ENCODE measurements at regions not wholly inside any gene's neighbourhood (a gene's known extent, or its start where the extent isn't known, plus 50 kb on each side); places are given as distances from the start of the nearest gene placed in this dataset.

DNA sequence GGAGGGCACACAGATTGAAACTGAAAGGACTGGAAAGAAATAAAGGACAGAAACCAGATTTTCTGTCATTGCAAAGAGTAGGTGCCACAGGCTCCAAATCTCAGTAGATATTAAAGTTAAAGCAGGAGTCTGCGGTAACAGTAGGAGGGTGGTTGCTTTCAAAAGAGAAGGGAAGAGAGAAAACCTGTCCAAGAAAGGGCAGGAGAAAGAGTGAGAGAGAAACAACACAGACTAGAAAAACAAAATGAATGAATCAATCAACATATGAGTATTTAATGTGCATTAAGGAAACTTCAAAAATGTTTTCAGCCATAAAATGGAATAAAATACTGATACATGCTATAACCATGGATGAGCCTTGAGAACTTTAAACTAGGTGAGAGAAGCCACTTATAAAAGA is 143.1 kb upstream of the CTAGE1 start:
- DNase-seq (ENCODE audit: low spot score): no peak
- Histone ChIP-seq H3K18ac (ENCODE audit: low read length) (no peak overlapping the region), H3K27me3 (ENCODE audit: control insufficient read depth in 3 of 3, insufficient read depth in 3 of 3, low read depth in 1 of 3, low read length in 3 of 3) (peaks cover 2 to 51% (median 23%) of the 10 kb centered on the region in 3 experiments), H3K9me3 (replicated peaks in 1 of 2; ENCODE audit: control insufficient read depth in 2 of 2, insufficient read depth in 1 of 2, low read depth in 1 of 2, low read length in 2 of 2) (no peaks in the 10 kb centered on the region), H2AFZ (ENCODE audit: low read length) (no peak overlapping the region), H2BK5ac (ENCODE audit: low read length) (no peak overlapping the region), H2BK12ac (ENCODE audit: low read length) (no peak overlapping the region), H3K4me2 (ENCODE audit: insufficient read depth, low read length, poor library complexity, severe bottlenecking) (no peak overlapping the region), H4K8ac (ENCODE audit: low read depth, low read length) (no peak overlapping the region), H3K4me1 (ENCODE audit: control insufficient read depth in 2 of 2, insufficient read depth in 1 of 2, low read depth in 1 of 2, low read length in 2 of 2) (peaks cover 4 to 5% of the 10 kb centered on the region in 2 donors), H2BK120ac (ENCODE audit: low read depth, low read length) (no peak overlapping the region), H3K27ac (replicated peaks; ENCODE audit: low read length) (no peak overlapping the region), H3K23ac (ENCODE audit: low read depth, low read length, poor library complexity) (no peak overlapping the region), H2BK15ac (ENCODE audit: low read length) (no peak overlapping the region), H3K4me3 (ENCODE audit: low read length in 2 of 2) (no peak overlapping the region), H2AK5ac (ENCODE audit: low read depth, low read length) (no peak overlapping the region), H3K4ac (ENCODE audit: low read length) (no peak overlapping the region), H4K91ac (ENCODE audit: low read depth, low read length, poor library complexity) (no peak overlapping the region), H3K14ac (ENCODE audit: low read length) (no peak overlapping the region), H3K79me1 (ENCODE audit: low read depth, low read length) (no peaks in the 10 kb centered on the region), H3K36me3 (replicated peaks in 1 of 2; ENCODE audit: control insufficient read depth in 2 of 2, insufficient read depth in 2 of 2, low read length in 2 of 2) (no peaks in the 10 kb centered on the region), H3K9ac (ENCODE audit: low read depth, low read length, poor library complexity) (no peak overlapping the region)
- no CpG with 5 or more reads among the region's 1 CpG for WGBS, 2 donors (ENCODE audit: extremely low coverage in 2 of 2, insufficient read length in 2 of 2, insufficient replicate concordance in 1 of 2)

GRCh38 chr18:22563164-22563583 is 145.5 kb upstream of the CTAGE1 start:
- no peak overlapping the region for H3K4me3 ChIP-seq (ENCODE audit: low read length in 2 of 2)
- H3K79me1 ChIP-seq (ENCODE audit: low read depth, low read length): no peaks in the 10 kb centered on the region
- no peak overlapping the region for H2BK15ac ChIP-seq (ENCODE audit: low read length)
- H3K4me2 ChIP-seq (ENCODE audit: insufficient read depth, low read length, poor library complexity, severe bottlenecking): no peak overlapping the region
- peaks cover 2 to 39% (median 23%) of the 10 kb centered on the region in 3 experiments for H3K27me3 ChIP-seq (ENCODE audit: control insufficient read depth in 3 of 3, insufficient read depth in 3 of 3, low read depth in 1 of 3, low read length in 3 of 3)
- no peak overlapping the region for H3K27ac ChIP-seq (replicated peaks; ENCODE audit: low read length)
- no peaks in the 10 kb centered on the region for H3K36me3 ChIP-seq (replicated peaks in 1 of 2; ENCODE audit: control insufficient read depth in 2 of 2, insufficient read depth in 2 of 2, low read length in 2 of 2)
- no peak overlapping the region for H2AFZ ChIP-seq (ENCODE audit: low read length)
- H2AK5ac ChIP-seq (ENCODE audit: low read depth, low read length): no peak overlapping the region
- H3K23ac ChIP-seq (ENCODE audit: low read depth, low read length, poor library complexity): no peak overlapping the region
- no peak overlapping the region for H3K4ac ChIP-seq (ENCODE audit: low read length)
- no peak overlapping the region for H2BK120ac ChIP-seq (ENCODE audit: low read depth, low read length)
- no peak overlapping the region for H2BK5ac ChIP-seq (ENCODE audit: low read length)
- no peaks in the 10 kb centered on the region for H3K9me3 ChIP-seq (replicated peaks in 1 of 2; ENCODE audit: control insufficient read depth in 2 of 2, insufficient read depth in 1 of 2, low read depth in 1 of 2, low read length in 2 of 2)
- H3K9ac ChIP-seq (ENCODE audit: low read depth, low read length, poor library complexity): no peak overlapping the region
- no peak overlapping the region for H2BK12ac ChIP-seq (ENCODE audit: low read length)
- H4K91ac ChIP-seq (ENCODE audit: low read depth, low read length, poor library complexity): no peak overlapping the region
- DNase-seq (ENCODE audit: low spot score): peak; percentile 51
- no peak overlapping the region for H3K18ac ChIP-seq (ENCODE audit: low read length)
- no CpG with 5 or more reads among the region's 6 CpGs for WGBS, 2 donors (ENCODE audit: extremely low coverage in 2 of 2, insufficient read length in 2 of 2, insufficient replicate concordance in 1 of 2)
- H3K4me1 ChIP-seq (ENCODE audit: control insufficient read depth in 2 of 2, insufficient read depth in 1 of 2, low read depth in 1 of 2, low read length in 2 of 2): peaks cover 4 to 5% of the 10 kb centered on the region in 2 donors
- H4K8ac ChIP-seq (ENCODE audit: low read depth, low read length): no peak overlapping the region
- no peak overlapping the region for H3K14ac ChIP-seq (ENCODE audit: low read length)

DNA sequence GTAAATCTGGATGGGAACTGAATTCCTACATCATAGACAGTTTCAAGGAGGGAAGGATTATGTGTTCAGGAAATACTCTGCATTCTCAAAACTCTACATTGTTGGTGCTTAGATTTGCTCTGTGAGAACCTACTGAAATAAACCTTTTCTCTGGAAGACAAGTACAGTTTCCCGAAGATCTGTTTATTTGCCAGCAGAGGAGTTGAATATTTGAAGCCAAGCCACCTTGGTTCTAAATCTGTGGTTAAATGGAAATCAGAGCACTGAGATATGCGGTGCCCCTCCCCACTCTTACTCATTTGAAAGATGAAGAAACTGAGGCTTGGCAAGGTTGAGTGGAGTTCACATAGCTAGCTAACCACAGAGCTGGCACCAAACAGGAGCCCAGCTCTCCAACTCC is 146.3 kb upstream of the CTAGE1 start:
- Histone ChIP-seq H3K9me3 (replicated peaks in 1 of 2; ENCODE audit: control insufficient read depth in 2 of 2, insufficient read depth in 1 of 2, low read depth in 1 of 2, low read length in 2 of 2) (no peaks in the 10 kb centered on the region), H2BK120ac (ENCODE audit: low read depth, low read length) (no peak overlapping the region), H3K23ac (ENCODE audit: low read depth, low read length, poor library complexity) (no peak overlapping the region), H2BK5ac (ENCODE audit: low read length) (no peak overlapping the region), H2AK5ac (ENCODE audit: low read depth, low read length) (no peak overlapping the region), H3K27ac (replicated peaks; ENCODE audit: low read length) (no peak overlapping the region), H3K36me3 (replicated peaks in 1 of 2; ENCODE audit: control insufficient read depth in 2 of 2, insufficient read depth in 2 of 2, low read length in 2 of 2) (no peaks in the 10 kb centered on the region), H2BK15ac (ENCODE audit: low read length) (no peak overlapping the region), H3K14ac (ENCODE audit: low read length) (no peak overlapping the region), H3K4me2 (ENCODE audit: insufficient read depth, low read length, poor library complexity, severe bottlenecking) (no peak overlapping the region), H3K4me3 (ENCODE audit: low read length in 2 of 2) (no peak overlapping the region), H3K18ac (ENCODE audit: low read length) (no peak overlapping the region), H2BK12ac (ENCODE audit: low read length) (no peak overlapping the region), H3K9ac (ENCODE audit: low read depth, low read length, poor library complexity) (no peak overlapping the region), H4K8ac (ENCODE audit: low read depth, low read length) (no peak overlapping the region), H3K79me1 (ENCODE audit: low read depth, low read length) (no peaks in the 10 kb centered on the region), H3K27me3 (ENCODE audit: control insufficient read depth in 3 of 3, insufficient read depth in 3 of 3, low read depth in 1 of 3, low read length in 3 of 3) (peaks cover 2 to 30% (median 21%) of the 10 kb centered on the region in 3 experiments), H3K4me1 (ENCODE audit: control insufficient read depth in 2 of 2, insufficient read depth in 1 of 2, low read depth in 1 of 2, low read length in 2 of 2) (peaks cover 2 to 3% of the 10 kb centered on the region in 2 donors), H3K4ac (ENCODE audit: low read length) (no peak overlapping the region), H4K91ac (ENCODE audit: low read depth, low read length, poor library complexity) (no peak overlapping the region), H2AFZ (ENCODE audit: low read length) (no peak overlapping the region)
- no CpG with 5 or more reads among the region's 2 CpGs for WGBS, 2 donors (ENCODE audit: extremely low coverage in 2 of 2, insufficient read length in 2 of 2, insufficient replicate concordance in 1 of 2)
- DNase-seq (ENCODE audit: low spot score): no peak

DNA sequence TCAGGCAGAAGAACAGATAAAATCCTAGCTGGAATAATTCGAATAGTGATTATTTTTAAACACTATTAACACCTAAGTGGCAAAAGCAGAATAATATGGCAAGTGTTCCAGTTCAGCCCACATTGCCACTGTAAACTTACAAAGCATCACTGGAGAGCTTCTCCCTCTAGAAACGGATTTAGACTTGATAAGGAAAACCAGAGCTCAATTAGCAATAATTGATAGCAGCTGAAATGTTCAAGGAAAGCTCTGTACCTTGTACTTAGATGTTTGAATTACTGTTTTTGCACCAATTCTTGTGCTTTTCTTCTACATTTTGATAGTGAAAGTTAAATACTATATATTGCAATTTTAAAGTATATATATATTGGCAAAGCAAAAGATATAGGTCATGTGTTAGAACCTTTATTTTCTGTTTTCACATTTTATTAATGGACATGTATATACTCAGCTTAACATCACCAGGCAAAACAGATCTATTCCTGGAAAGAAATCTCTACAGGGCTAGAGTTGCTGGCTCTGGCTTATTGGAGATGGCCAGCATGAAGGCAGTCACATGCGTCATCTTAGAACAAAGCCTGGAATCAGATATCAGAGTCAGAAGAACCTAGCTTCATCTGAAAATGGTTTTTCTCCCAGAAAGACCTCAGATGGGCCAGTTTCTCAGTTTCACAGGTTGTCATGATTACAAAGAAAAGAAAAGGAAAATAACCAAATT is 149.1 kb upstream of the CTAGE1 start:
- Histone ChIP-seq H3K18ac (ENCODE audit: low read length) (no peak overlapping the region), H4K8ac (ENCODE audit: low read depth, low read length) (no peak overlapping the region), H3K4me2 (ENCODE audit: insufficient read depth, low read length, poor library complexity, severe bottlenecking) (no peak overlapping the region), H2BK12ac (ENCODE audit: low read length) (no peak overlapping the region), H2BK15ac (ENCODE audit: low read length) (no peak overlapping the region), H2AFZ (ENCODE audit: low read length) (no peak overlapping the region), H3K4ac (ENCODE audit: low read length) (no peak overlapping the region), H3K14ac (ENCODE audit: low read length) (no peak overlapping the region), H3K4me1 (ENCODE audit: control insufficient read depth in 2 of 2, insufficient read depth in 1 of 2, low read depth in 1 of 2, low read length in 2 of 2) (no peaks in the 10 kb centered on the region), H3K4me3 (ENCODE audit: low read length in 2 of 2) (no peak overlapping the region), H3K36me3 (replicated peaks in 1 of 2; ENCODE audit: control insufficient read depth in 2 of 2, insufficient read depth in 2 of 2, low read length in 2 of 2) (no peaks in the 10 kb centered on the region), H3K27me3 (ENCODE audit: control insufficient read depth in 3 of 3, insufficient read depth in 3 of 3, low read depth in 1 of 3, low read length in 3 of 3) (peaks cover 0 to 7% (median 3%) of the 10 kb centered on the region in 3 experiments), H3K9me3 (replicated peaks in 1 of 2; ENCODE audit: control insufficient read depth in 2 of 2, insufficient read depth in 1 of 2, low read depth in 1 of 2, low read length in 2 of 2) (no peaks in the 10 kb centered on the region), H2BK5ac (ENCODE audit: low read length) (no peak overlapping the region), H2BK120ac (ENCODE audit: low read depth, low read length) (no peak overlapping the region), H4K91ac (ENCODE audit: low read depth, low read length, poor library complexity) (no peak overlapping the region), H3K79me1 (ENCODE audit: low read depth, low read length) (no peaks in the 10 kb centered on the region), H3K9ac (ENCODE audit: low read depth, low read length, poor library complexity) (no peak overlapping the region), H3K23ac (ENCODE audit: low read depth, low read length, poor library complexity) (no peak overlapping the region), H2AK5ac (ENCODE audit: low read depth, low read length) (no peak overlapping the region), H3K27ac (replicated peaks; ENCODE audit: low read length) (no peak overlapping the region)
- no CpG with 5 or more reads among the region's 3 CpGs for WGBS, 2 donors (ENCODE audit: extremely low coverage in 2 of 2, insufficient read length in 2 of 2, insufficient replicate concordance in 1 of 2)
- no peak for DNase-seq (ENCODE audit: low spot score)

Data from neuronal stem cell (in vitro differentiated cells).